ENCODE measurements at regions not wholly inside any gene's neighbourhood (a gene's known extent, or its start where the extent isn't known, plus 50 kb on each side); places are given as distances from the start of the nearest gene placed in this dataset.

GRCh38 chr7:21076054-21076453 is 289.4 kb upstream of the SP8 start:
- TF ChIP-seq ZNF274 (IDR thresholded peaks at IDR 0.05; ENCODE audit: low read depth, low read length): no peak
- no peak for TF ChIP-seq YY1 (IDR thresholded peaks at IDR 0.05; ENCODE audit: insufficient read depth, insufficient read length)
